GM19328 (cell line): ENCODE measurements at regions not wholly inside any gene's neighbourhood (a gene's known extent, or its start where the extent isn't known, plus 50 kb on each side); places are given as distances from the start of the nearest gene placed in this dataset.
"Not testable (repeated sequence)": the region's sequence is repeated elsewhere in the genome, so short reads cannot be mapped to it uniquely, and the experiment has no call there.

Experiments used
- ATAC-seq: cut with Tn5 transposase; IDR thresholded peaks from one replicate; pipeline ENCODE4 v1.9.1; 2021; ENCODE audit warnings: mild to moderate bottlenecking, moderate library complexity; ENCODE audit not compliant: unreplicated experiment

- ATAC-seq = no peak
Measured at GRCh38 chr5:169415948-169416347, 115.0 kb upstream of the SLIT3 start.

- no peak for ATAC-seq
Measured at GRCh38 chr5:169415371-169415770, 114.4 kb upstream of the SLIT3 start.

- ATAC-seq = no peak
Measured at GRCh38 chr5:169413416-169413815, 112.5 kb upstream of the SLIT3 start.

GRCh38 chr5:169412831-169413230 lies 111.9 kb upstream of the SLIT3 start:
- no peak for ATAC-seq

- ATAC-seq = no peak
Measured at GRCh38 chr5:169411786-169412430, 111.0 kb upstream of the SLIT3 start.

GRCh38 chr5:169410996-169411783 lies 110.3 kb upstream of the SLIT3 start:
- ATAC-seq = no peak

GRCh38 chr5:169408731-169409130 lies 107.8 kb upstream of the SLIT3 start:
- no peak for ATAC-seq

- no peak for ATAC-seq
Measured at GRCh38 chr5:169408171-169408570, 107.2 kb upstream of the SLIT3 start.

- no peak for ATAC-seq
Measured at GRCh38 chr5:169404223-169404622, 103.3 kb upstream of the SLIT3 start.

GRCh38 chr5:169398515-169398914 lies 97.6 kb upstream of the SLIT3 start:
- ATAC-seq = no peak

- no peak for ATAC-seq
Measured at GRCh38 chr5:169395136-169395535, 94.2 kb upstream of the SLIT3 start.

- ATAC-seq = no peak
Measured at GRCh38 chr5:169394371-169394770, 93.4 kb upstream of the SLIT3 start.

- ATAC-seq = no peak
Measured at GRCh38 chr5:169393907-169394306, 93.0 kb upstream of the SLIT3 start.

GRCh38 chr5:169390265-169390664 lies 89.3 kb upstream of the SLIT3 start:
- ATAC-seq = no peak

GRCh38 chr5:169389318-169389717 lies 88.4 kb upstream of the SLIT3 start:
- no peak for ATAC-seq

- no peak for ATAC-seq
Measured at GRCh38 chr5:169385636-169386035, 84.7 kb upstream of the SLIT3 start.

- no peak for ATAC-seq
Measured at GRCh38 chr5:169384661-169385060, 83.7 kb upstream of the SLIT3 start.

- ATAC-seq = no peak
Measured at GRCh38 chr5:169374761-169375160, 73.8 kb upstream of the SLIT3 start.

- ATAC-seq = no peak
Measured at GRCh38 chr5:169374111-169374510, 73.2 kb upstream of the SLIT3 start.

GRCh38 chr5:169371801-169372200 lies 70.9 kb upstream of the SLIT3 start:
- not testable (repeated sequence) for ATAC-seq

GRCh38 chr5:169369130-169369529 lies 68.2 kb upstream of the SLIT3 start:
- ATAC-seq = no peak

GRCh38 chr5:169367861-169368260 lies 66.9 kb upstream of the SLIT3 start:
- no peak for ATAC-seq

- ATAC-seq = no peak
Measured at GRCh38 chr5:169357291-169357690, 56.4 kb upstream of the SLIT3 start.
